Omental fat pad (tissue), 3 donors: ENCODE measurements at regions not wholly inside any gene's neighbourhood (a gene's known extent, or its start where the extent isn't known, plus 50 kb on each side); places are given as distances from the start of the nearest gene placed in this dataset.

Experiments used
- ATAC-seq: fragments of 150-250 bp; one replicate; pipeline ENCODE4 v1.9.1; 2016; ENCODE audit warnings: mild to moderate bottlenecking, moderate library complexity; ENCODE audit not compliant: low FRiP score
- DNase-seq: peaks from one replicate; pipeline ENCODE4 v3.0.0-alpha.2; 2019; ENCODE audit warnings: low spot score
- TF ChIP-seq, protein P1 (sequence below), 3 donors: fragments of 450-650 bp; IDR thresholded peaks; one replicate each; pipeline ENCODE4 v1.5.1; 2016 to 2017; ENCODE audit warnings: antibody characterized with exemption in 3 of 3, mild to moderate bottlenecking in 3 of 3, moderate library complexity in 2 of 3

DNA sequence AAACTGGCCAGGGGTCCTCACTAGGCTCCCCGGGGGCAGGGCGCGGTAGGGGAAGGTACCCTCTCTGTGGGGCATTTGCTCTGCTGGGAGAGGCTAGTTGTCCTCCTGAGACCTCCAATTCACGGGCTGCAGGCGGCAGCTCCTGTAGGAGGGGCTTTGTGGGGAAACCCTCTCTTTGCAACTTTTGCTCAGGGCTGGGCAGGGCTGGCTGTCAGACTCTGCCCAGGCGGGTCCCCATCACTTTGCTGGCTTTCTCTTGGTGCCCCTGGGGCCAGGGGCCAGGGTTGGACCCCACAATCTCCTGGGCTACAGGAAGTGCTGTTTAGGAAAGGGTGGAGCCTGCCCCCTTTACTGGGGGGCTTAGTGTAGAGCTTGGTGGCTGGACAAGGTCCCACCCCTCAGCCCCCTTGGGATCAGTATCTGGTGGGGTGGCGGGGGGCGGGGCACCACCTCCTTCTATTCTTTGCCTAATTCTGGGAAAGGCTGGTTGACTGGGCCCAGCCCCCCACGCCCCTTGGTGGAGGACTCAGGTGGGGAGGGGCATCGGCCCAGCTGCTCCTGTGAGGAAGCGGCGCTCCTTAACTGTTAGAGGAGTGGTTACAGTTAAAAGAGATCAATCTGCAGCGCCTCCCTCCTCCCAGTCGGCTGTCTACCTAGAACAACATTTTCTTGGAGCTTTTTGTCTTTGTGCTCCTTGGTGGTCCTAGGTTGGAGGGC lies 918.7 kb downstream of the AACS start:
- DNase-seq, result no peak
- ATAC-seq, result peak; percentile 67
- TF ChIP-seq, protein P1, sequence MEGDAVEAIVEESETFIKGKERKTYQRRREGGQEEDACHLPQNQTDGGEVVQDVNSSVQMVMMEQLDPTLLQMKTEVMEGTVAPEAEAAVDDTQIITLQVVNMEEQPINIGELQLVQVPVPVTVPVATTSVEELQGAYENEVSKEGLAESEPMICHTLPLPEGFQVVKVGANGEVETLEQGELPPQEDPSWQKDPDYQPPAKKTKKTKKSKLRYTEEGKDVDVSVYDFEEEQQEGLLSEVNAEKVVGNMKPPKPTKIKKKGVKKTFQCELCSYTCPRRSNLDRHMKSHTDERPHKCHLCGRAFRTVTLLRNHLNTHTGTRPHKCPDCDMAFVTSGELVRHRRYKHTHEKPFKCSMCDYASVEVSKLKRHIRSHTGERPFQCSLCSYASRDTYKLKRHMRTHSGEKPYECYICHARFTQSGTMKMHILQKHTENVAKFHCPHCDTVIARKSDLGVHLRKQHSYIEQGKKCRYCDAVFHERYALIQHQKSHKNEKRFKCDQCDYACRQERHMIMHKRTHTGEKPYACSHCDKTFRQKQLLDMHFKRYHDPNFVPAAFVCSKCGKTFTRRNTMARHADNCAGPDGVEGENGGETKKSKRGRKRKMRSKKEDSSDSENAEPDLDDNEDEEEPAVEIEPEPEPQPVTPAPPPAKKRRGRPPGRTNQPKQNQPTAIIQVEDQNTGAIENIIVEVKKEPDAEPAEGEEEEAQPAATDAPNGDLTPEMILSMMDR (IDR thresholded peaks at IDR 0.05), result no peak

DNA sequence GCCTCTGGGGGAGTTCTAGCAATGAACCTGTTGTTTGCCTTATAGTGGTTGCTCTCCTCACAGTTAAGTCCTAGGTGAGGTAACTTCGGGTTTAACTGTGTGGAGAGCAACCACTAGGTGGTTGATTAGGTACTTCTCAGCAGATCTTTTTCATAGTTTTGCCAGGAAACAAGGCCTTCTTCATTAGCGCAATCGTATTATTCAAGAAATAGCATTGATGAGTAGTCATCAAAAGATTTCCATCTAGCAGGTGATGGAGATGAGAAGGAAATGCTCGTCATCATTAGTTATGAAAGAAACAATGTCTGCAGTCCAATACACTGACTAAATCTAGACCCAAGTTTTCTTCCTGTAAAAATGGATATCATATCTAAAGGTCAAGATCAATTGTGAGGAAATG lies 923.3 kb downstream of the AACS start:
- TF ChIP-seq, protein P1 (IDR thresholded peaks at IDR 0.05), result no peak
- DNase-seq (no peak), ATAC-seq (no peak)

DNA sequence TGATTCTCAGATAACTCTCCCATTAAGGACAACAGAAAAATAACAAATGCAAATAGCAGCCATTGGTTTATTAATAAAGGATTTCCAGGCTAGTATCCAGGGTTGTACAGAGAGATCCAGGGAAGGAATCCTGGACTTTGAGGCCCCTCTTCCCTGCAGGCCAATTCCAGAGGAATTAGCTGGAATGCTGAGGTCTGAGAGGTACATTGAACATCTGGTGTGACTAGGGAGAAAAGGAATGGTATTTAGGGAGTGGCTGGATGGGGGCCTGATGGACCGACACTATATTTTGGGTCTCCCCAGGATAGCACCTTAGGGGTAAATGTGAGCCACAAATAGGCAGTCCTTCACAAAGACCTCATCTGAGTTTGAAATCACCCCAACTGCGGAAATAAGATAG lies 924.5 kb downstream of the AACS start:
- DNase-seq, result no peak
- no peak for ATAC-seq
- TF ChIP-seq, protein P1 (IDR thresholded peaks at IDR 0.05), result no peak

DNA sequence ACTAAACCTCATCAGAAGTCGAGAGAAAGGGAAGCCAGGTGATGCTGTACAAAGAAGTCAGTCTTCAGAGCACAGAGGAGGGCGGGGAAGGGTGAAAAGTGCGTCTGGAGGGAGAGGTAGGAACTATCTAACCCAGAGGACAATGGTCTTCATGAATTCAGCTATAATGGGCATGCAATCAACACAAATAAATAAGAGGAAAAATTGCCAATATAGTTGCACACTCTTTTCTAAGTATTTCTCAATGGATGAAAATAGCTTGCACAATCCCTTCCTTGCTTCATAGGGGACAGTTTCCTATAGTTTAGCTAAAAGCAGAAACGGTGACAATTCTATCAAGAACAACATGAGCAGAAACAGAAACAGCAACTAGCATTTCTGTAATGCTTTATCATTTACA lies 931.2 kb downstream of the AACS start:
- no peak for ATAC-seq
- DNase-seq, result no peak
- TF ChIP-seq, protein P1 (IDR thresholded peaks at IDR 0.05), result no peak

DNA sequence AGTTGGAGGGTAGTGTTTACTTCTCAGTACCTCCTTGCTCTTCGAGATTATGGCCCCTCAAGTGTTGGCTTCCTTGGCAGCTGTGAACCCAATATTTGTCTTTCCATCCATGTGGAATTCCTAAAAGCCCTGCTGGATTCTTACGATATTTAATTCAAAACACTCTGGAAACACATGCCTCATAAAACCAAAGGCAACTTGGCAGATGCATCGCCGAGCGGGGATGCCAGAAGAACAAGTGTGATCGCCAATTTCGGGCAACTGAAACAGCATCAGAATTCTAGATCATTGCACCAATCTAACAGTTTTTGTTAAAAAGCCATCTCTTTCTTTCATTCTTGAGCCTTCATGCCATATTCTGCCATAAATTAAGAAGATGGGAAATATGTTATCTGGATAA lies 934.4 kb downstream of the AACS start:
- no peak for DNase-seq
- TF ChIP-seq, protein P1 (IDR thresholded peaks at IDR 0.05), result no peak
- no peak for ATAC-seq

DNA sequence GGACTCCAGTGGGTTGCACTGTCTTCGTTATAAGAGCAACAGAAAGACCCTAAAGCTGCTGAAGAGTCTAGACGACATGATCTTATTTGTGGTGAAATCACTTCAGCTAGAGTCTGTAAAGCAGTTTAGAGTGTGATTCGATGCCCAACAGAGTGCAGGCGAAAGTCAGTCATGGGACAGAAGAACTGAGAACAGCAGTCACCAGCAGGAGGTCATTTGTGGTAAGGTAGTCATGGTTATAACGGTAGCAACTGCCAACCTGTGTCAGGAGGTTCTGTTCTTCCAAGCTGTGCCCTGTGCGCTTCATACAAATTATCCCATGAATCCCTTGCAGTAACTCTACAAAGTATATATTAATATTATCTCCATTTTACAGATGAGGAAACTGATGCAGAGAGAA lies 954.1 kb downstream of the AACS start:
- ATAC-seq (no peak), DNase-seq (no peak)
- TF ChIP-seq, protein P1 (IDR thresholded peaks at IDR 0.05), result no peak

DNA sequence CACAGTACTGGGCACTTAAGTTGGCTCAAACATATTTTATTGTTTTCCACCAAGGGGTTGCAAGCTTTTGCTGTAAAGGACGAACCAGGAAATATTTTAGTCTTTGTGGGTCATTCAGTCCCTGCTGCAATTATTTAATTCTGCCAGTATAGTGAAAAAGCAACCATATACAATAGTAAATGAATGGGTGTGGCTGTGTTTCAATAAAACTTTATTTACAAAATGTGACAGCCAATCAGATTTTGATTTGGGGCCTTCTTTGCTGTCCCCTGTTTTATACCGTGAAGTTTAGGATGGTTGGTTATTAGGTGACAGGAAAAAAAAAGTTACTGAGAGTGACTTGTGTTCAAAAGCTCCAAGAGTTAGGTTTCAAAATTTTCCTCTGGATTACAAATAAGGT lies 956.4 kb downstream of the AACS start:
- no peak for ATAC-seq
- TF ChIP-seq, protein P1 (IDR thresholded peaks at IDR 0.05), result no peak
- no peak for DNase-seq
